ENCODE measurements at regions not wholly inside any gene's neighbourhood (a gene's known extent, or its start where the extent isn't known, plus 50 kb on each side); places are given as distances from the start of the nearest gene placed in this dataset.

DNA sequence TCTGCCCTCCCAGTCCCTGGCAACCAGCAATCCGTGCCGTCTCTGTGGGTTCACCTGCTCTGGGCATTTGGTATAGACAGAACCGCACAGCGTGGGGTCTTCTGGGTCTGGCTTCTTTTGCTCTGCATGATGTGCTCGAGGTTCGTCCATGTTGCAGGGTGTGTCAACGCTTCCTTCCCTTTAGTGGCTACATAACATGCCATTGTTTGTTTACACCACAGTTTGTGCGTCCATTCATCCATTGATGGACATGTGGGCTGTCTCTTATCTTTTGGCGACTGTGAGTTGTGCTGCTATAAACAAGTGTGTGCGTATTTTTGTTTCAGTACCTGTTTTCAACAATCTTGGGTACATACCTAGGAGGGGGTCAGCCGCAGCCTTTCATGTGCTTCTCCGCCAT is 149.5 kb upstream of the RPS6KA2 start:
- no peaks in the 10 kb centered on the region for H3K4me1 Mint-ChIP-seq (ENCODE audit: low read depth)
- no peak for DNase-seq
- peaks cover 5% of the 10 kb centered on the region for H3K27me3 Mint-ChIP-seq (ENCODE audit: low read depth)
- H3K36me3 Mint-ChIP-seq (ENCODE audit: low read depth): no peaks in the 10 kb centered on the region
- no peaks in the 10 kb centered on the region for H3K9me3 Mint-ChIP-seq
- intact Hi-C loops (cut with micrococcal nuclease): loop anchor here (5.0 to 10.0 kb wide), 2 partner anchors 502 to 576 kb away; no protein-coding TSS in a partner anchor
- H3K27ac Mint-ChIP-seq: no peak overlapping the region
- CTCF ChIA-PET: interaction anchor here (0.6 to 2.3 kb wide), 3 partner anchors 213 to 362 kb away, joined by 6 to 26 read pairs (median 6); no protein-coding TSS in a partner anchor
- H3K4me3 Mint-ChIP-seq: no peak overlapping the region

DNA sequence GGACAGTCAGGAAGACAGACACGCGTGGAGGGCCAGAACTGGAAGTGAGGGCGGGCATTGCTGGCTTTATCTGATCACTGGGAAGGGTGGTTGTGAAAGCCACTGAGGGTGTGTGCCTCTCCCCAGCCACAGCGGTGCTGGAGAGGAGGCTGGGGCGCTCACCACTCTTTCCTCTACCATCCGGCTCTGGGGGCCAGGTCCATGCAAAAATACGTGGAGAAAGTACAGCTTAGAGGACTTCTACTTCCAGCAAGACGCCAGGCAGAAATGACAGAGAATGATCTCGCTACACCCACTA is 148.8 kb upstream of the RPS6KA2 start:
- CTCF ChIA-PET: interaction anchor here (0.6 to 3.2 kb wide), 16 partner anchors 9 to 368 kb away, joined by 3 to 26 read pairs (median 4); no protein-coding TSS in a partner anchor
- no peak overlapping the region for H3K4me3 Mint-ChIP-seq
- H3K4me1 Mint-ChIP-seq (ENCODE audit: low read depth): peaks cover 4% of the 10 kb centered on the region
- H3K27ac Mint-ChIP-seq: no peak overlapping the region
- no peaks in the 10 kb centered on the region for H3K36me3 Mint-ChIP-seq (ENCODE audit: low read depth)
- no peak for DNase-seq
- H3K9me3 Mint-ChIP-seq: no peaks in the 10 kb centered on the region
- intact Hi-C loops (cut with micrococcal nuclease): loop anchor here (1.0 to 10.0 kb wide), 5 partner anchors 213 to 576 kb away; no protein-coding TSS in a partner anchor
- H3K27me3 Mint-ChIP-seq (ENCODE audit: low read depth): peaks cover 5% of the 10 kb centered on the region

DNA sequence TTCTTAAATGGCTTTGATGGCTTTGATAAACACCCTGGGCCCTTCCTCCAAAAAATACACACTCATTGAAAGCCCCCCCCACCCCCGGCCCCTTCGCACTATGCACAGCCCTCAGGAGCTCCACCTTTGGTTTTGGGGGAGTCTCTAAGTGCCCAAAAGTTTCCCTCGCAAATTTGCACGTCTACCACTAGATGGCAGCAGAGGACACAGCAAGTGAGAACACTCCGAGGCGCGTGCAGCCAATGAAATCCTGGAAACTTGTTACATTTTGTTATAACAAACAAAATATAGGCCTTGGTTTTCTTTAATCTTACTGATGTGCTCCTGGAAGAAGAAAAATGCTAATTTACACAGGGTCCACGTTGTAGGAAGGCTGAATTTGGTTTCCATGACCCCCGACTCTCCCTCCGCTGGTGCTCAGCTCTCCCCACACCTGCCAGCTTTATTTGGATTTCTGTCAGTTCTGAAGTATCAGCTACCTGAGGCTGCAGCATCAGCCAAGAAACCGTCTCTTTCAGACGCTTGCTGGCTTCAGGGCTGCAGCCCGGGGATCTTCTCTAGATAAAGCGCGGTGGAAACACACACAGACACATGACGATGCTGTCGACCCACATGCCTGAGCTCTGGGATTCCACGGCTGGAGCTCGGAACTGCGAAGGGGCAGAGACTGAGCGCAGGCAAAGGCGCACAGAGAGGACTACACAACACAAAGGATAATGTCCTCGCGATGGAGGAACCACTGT is 148.3 kb upstream of the RPS6KA2 start:
- intact Hi-C loops (cut with micrococcal nuclease): loop anchor here (1.0 to 10.0 kb wide), 5 partner anchors 214 to 577 kb away; no protein-coding TSS in a partner anchor
- no peak overlapping the region for H3K27ac Mint-ChIP-seq

DNA sequence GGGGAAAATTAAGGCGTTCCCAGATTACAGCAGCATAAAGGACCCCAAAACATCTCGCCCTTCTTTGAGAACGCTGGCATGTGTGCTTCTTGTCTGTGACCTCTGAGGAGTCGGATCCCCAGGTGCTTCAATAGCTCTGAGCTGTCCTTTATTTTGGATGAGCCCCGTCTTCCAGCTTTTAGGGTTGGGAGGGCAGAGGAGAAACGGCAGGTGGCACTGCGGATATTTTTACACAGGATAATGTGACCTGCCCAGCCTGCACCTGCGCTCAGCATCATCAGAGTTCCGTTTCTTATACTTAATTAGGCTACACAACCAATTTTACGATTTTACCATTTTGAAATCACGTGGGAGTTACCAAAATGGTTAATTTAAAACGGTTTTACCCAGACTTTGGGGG is 147.7 kb upstream of the RPS6KA2 start:
- no peak for DNase-seq
- Mint-ChIP-seq H3K4me3 (no peak overlapping the region), H3K27ac (no peak overlapping the region), H3K36me3 (ENCODE audit: low read depth) (no peaks in the 10 kb centered on the region), H3K9me3 (no peaks in the 10 kb centered on the region), H3K27me3 (ENCODE audit: low read depth) (peaks cover 5% of the 10 kb centered on the region), H3K4me1 (ENCODE audit: low read depth) (peaks cover 6% of the 10 kb centered on the region)
- intact Hi-C loops (cut with micrococcal nuclease): loop anchor here (1.0 to 10.0 kb wide), 5 partner anchors 215 to 578 kb away; no protein-coding TSS in a partner anchor
- CTCF ChIA-PET: interaction anchor here (0.7 to 3.2 kb wide), 27 partner anchors 9 to 369 kb away, joined by 3 to 26 read pairs (median 4); partner anchors contain the start of gene CEP43

More for the DNA sequence above, 148.3 kb upstream of the RPS6KA2 start:
- Mint-ChIP-seq H3K9me3 (no peaks in the 10 kb centered on the region), H3K27me3 (ENCODE audit: low read depth) (peaks cover 5% of the 10 kb centered on the region), H3K4me3 (no peak overlapping the region), H3K36me3 (ENCODE audit: low read depth) (no peaks in the 10 kb centered on the region), H3K4me1 (ENCODE audit: low read depth) (peaks cover 6% of the 10 kb centered on the region)
- CTCF ChIA-PET: interaction anchor here (0.7 to 3.2 kb wide), 29 partner anchors 9 to 368 kb away, joined by 3 to 26 read pairs (median 4); partner anchors contain the start of gene CEP43
- DNase-seq: peak; percentile 77

DNA sequence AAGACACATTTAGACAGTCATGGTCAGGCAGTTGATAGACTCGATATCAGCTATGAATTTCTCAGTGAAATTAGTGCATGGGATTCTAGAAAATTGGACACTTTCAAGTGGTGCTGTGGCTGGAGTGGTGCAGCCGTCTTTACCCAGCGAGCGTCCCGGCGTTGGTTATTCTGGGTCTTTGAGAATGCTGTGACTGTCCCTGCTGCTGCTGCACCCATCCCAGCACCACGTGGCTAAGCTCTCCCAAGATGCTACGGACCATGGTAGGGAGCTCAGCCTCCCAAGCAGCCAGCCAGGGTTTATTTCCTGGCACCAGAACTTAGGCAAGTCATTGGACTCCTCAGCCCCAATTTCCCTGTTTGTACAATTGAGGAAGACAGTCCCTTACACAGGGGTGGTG is 147.2 kb upstream of the RPS6KA2 start:
- H3K4me1 Mint-ChIP-seq (ENCODE audit: low read depth): peaks cover 6% of the 10 kb centered on the region
- DNase-seq: no peak
- CTCF ChIA-PET: interaction anchor here (0.6 to 3.2 kb wide), 17 partner anchors 8 to 369 kb away, joined by 3 to 26 read pairs (median 5); partner anchors contain the start of gene CEP43
- H3K9me3 Mint-ChIP-seq: no peaks in the 10 kb centered on the region
- intact Hi-C loops (cut with micrococcal nuclease): loop anchor here (2.0 to 10.0 kb wide), 2 partner anchors 499 to 515 kb away; no protein-coding TSS in a partner anchor
- no peak overlapping the region for H3K4me3 Mint-ChIP-seq
- H3K27ac Mint-ChIP-seq: no peak overlapping the region
- H3K27me3 Mint-ChIP-seq (ENCODE audit: low read depth): peaks cover 5% of the 10 kb centered on the region
- no peaks in the 10 kb centered on the region for H3K36me3 Mint-ChIP-seq (ENCODE audit: low read depth)

DNA sequence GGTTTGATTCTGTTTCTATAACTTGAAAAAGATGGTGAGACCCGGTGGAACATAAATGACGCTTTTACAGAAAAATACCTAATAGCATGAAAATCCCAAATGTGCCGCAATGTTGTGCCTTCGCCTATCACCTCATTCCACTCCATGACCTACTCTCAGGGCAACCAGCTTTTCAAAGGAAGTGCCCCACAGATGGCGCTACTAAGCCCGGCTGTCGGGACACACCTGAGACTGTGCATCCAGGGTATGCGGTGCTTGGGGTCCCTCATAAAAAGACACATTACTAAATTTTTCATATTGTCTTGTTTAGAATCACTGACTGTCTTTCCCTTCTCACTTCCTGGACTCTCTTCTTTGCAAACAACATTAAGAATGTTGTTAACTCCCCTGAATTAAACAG is 145.5 kb upstream of the RPS6KA2 start:
- Mint-ChIP-seq H3K9me3 (no peaks in the 10 kb centered on the region), H3K36me3 (ENCODE audit: low read depth) (no peaks in the 10 kb centered on the region), H3K4me1 (ENCODE audit: low read depth) (peaks cover 6% of the 10 kb centered on the region), H3K27ac (no peak overlapping the region), H3K27me3 (ENCODE audit: low read depth) (peaks cover 5% of the 10 kb centered on the region), H3K4me3 (no peak overlapping the region)
- intact Hi-C loops (cut with micrococcal nuclease): loop anchor here (10.0 kb wide), 1 partner anchor 498 kb away; no protein-coding TSS in a partner anchor
- CTCF ChIA-PET: interaction anchor here (1.1 kb wide), 1 partner anchor 380 kb away, joined by 3 read pairs; no protein-coding TSS in a partner anchor
- DNase-seq: no peak

DNA sequence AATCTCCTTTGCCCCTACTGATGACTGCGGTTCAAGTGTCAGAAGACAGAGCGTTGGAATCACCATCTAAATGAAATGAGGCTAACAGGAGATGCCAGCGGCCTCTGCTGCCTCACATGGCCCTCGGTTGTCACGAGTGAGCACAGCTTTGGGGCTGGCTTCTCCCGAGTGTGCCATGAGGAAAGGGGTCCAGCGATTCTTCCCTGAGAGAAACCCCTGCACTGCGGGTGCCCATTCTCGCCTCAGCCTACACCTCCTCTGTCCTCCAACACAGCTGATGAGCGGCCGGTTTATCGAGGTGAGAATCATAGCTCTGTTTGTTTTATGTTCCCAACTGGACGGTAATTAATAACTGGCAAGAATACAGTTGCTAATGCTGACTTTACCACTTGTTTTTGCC is 144.7 kb upstream of the RPS6KA2 start:
- Mint-ChIP-seq H3K27me3 (ENCODE audit: low read depth) (peaks cover 5% of the 10 kb centered on the region), H3K9me3 (no peaks in the 10 kb centered on the region), H3K4me3 (no peak overlapping the region), H3K36me3 (ENCODE audit: low read depth) (no peaks in the 10 kb centered on the region), H3K27ac (no peak overlapping the region), H3K4me1 (ENCODE audit: low read depth) (peaks cover 6% of the 10 kb centered on the region)
- no peak for DNase-seq
- intact Hi-C loops (cut with micrococcal nuclease): loop anchor here (10.0 kb wide), 1 partner anchor 497 kb away; no protein-coding TSS in a partner anchor
- CTCF ChIA-PET: interaction anchor here (0.6 to 1.7 kb wide), 3 partner anchors 17 to 532 kb away, joined by 3 to 4 read pairs (median 3); no protein-coding TSS in a partner anchor

DNA sequence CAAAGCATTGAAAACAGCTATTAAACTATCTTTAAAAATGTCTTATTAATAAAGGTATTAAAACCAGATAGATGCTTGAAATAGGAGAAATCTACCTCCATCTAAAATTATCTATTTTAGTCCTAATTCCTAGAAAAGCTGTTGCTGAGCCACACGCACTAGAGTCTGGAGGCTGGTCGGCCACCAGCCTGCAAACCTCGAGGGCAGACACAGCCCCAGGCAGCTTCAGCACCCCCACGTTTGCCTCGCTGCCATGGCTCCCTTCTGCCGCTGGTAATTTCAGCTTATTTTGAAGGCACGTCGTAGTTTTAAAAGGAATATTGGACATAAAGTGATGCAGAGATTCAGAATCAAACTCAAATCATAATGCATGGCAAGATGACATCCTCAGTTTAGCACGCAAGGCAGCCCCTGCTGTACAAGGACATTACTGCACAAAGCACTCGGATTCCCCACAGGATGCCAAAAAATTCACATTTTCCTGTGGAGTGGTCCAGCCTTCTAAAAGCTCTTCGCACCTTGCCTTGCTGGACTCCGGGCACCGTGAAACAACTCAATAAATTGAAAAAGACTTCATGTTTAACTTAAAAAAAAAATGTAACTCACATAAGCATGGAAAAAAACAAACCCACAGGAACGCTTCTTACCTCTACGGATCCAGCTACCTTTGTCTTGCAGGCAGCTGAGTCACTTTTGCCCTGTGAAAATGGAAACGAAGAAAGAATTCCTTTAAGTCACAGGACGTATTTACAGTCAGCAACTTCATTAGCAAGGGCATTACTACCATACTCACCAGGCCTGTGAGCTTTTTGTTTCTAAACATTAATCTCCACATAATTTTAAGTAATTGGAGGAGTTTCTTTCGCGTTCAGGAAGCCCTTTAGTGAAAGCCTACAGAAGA is 143.4 kb upstream of the RPS6KA2 start:
- Mint-ChIP-seq H3K36me3 (ENCODE audit: low read depth) (no peaks in the 10 kb centered on the region), H3K4me1 (ENCODE audit: low read depth) (peaks cover 6% of the 10 kb centered on the region), H3K4me3 (no peak overlapping the region), H3K9me3 (no peaks in the 10 kb centered on the region), H3K27me3 (ENCODE audit: low read depth) (peaks cover 5% of the 10 kb centered on the region), H3K27ac (no peak overlapping the region)
- DNase-seq: no peak
- intact Hi-C loops (cut with micrococcal nuclease): loop anchor here (10.0 kb wide), 1 partner anchor 496 kb away; no protein-coding TSS in a partner anchor
- CTCF ChIA-PET: interaction anchor here (0.6 to 1.7 kb wide), 3 partner anchors 15 to 692 kb away, joined by 3 to 4 read pairs (median 3); no protein-coding TSS in a partner anchor

DNA sequence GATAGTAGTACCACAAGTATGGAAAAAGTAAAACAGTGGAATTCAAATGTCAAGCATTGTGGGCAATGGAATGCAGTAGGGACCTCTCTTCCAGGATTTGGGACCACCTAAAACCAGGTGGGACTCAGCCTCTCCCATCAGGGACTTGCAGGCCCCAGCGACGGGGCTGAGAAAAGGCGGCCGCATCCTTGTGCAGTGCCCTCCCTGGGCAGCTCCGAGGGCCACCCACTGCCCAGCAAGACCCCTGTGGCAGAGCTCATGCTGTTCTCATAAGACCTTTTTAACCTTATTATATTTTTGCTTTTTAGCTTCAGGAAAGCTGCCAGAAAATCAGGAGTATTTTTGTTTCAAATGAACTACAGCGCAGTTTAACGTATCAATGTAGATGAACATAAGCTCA is 142.6 kb upstream of the RPS6KA2 start:
- peaks cover 6% of the 10 kb centered on the region for H3K4me1 Mint-ChIP-seq (ENCODE audit: low read depth)
- DNase-seq: no peak
- CTCF ChIA-PET: no interaction called here
- no peak overlapping the region for H3K27ac Mint-ChIP-seq
- intact Hi-C loops (cut with micrococcal nuclease): loop anchor here (10.0 kb wide), 1 partner anchor 495 kb away; no protein-coding TSS in a partner anchor
- H3K4me3 Mint-ChIP-seq: no peak overlapping the region
- H3K36me3 Mint-ChIP-seq (ENCODE audit: low read depth): no peaks in the 10 kb centered on the region
- H3K27me3 Mint-ChIP-seq (ENCODE audit: low read depth): peaks cover 5% of the 10 kb centered on the region
- H3K9me3 Mint-ChIP-seq: no peaks in the 10 kb centered on the region

DNA sequence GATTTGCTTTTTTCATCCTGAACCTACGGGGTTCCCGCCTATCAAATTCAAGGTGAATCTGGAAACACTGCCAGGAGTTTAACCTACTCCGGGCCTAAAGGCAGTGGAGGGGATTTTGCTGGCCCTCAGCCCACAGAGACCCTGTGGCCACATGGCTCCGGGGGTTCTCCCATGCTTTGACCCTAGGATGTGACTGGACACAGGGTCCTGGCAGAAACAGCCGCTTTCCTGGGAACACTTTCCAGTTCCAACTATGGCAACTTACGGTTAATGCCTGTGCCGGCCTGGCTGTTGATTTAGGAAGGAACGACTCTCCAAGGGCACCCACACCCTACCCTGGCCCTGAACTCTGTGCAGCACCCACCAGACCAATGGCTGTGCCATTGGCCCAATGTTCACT is 141.7 kb upstream of the RPS6KA2 start:
- intact Hi-C loops (cut with micrococcal nuclease): no loop called here

DNA sequence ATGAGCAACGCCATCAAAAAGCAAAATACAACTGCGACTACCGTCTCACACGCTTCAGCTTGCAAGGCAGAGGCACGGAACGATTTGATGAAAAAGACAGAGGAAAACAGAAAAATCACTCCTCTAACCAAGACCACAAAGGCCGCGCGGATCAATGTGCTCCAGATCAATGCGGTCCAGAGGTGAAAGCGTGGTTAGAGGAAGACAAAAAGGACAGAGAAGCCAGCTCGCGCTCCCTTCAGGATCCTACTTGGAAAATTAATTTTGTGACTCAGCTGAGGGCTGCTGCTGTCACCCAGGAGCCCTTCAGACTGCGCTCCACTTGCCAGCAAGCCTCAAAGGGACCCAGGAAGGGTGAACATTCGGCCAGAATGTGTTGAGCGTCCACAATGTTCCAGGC is 140.2 kb upstream of the RPS6KA2 start:
- Mint-ChIP-seq H3K36me3 (ENCODE audit: low read depth) (no peaks in the 10 kb centered on the region), H3K27ac (no peak overlapping the region), H3K4me3 (no peak overlapping the region), H3K27me3 (ENCODE audit: low read depth) (no peaks in the 10 kb centered on the region), H3K4me1 (ENCODE audit: low read depth) (peaks cover 6% of the 10 kb centered on the region), H3K9me3 (no peaks in the 10 kb centered on the region)
- no peak for DNase-seq
- CTCF ChIA-PET: interaction anchor here (0.7 to 2.6 kb wide), 4 partner anchors 8 to 136 kb away, joined by 3 to 19 read pairs (median 3); no protein-coding TSS in a partner anchor
- intact Hi-C loops (cut with micrococcal nuclease): no loop called here

More for the DNA sequence above, 141.7 kb upstream of the RPS6KA2 start:
- Mint-ChIP-seq H3K27ac (no peak overlapping the region), H3K36me3 (ENCODE audit: low read depth) (no peaks in the 10 kb centered on the region), H3K4me1 (ENCODE audit: low read depth) (peaks cover 6% of the 10 kb centered on the region), H3K9me3 (no peaks in the 10 kb centered on the region), H3K4me3 (no peak overlapping the region), H3K27me3 (ENCODE audit: low read depth) (peaks cover 2% of the 10 kb centered on the region)
- no peak for DNase-seq
- CTCF ChIA-PET: no interaction called here

Data from activated naive CD4-positive, alpha-beta T cell treated with anti-CD3 and anti-CD28 coated beads for 36 hours (primary cell).